SK-N-SH (cell line): ENCODE measurements at regions not wholly inside any gene's neighbourhood (a gene's known extent, or its start where the extent isn't known, plus 50 kb on each side); places are given as distances from the start of the nearest gene placed in this dataset.

Experiments used
- CTCF ChIA-PET: fragments of 300-600, 350-600 bp; formaldehyde crosslinking; extraction: SDS; loops from one replicate; lab custom pipeline; 2021; lab: Yijun Ruan, JAX
- POLR2A ChIA-PET: fragments of 350-600 bp; sonication (Branson Sonifier 250); formaldehyde crosslinking; extraction: SDS; loops from one replicate; lab custom pipeline; 2020; ENCODE audit warnings: antibody characterized with exemption, inconsistent platforms; lab: Yijun Ruan, JAX
- DNase-seq: peaks from one replicate; pipeline ENCODE4 v3.0.0; 2012
- H2AFZ ChIP-seq: fragments of 200-600 bp; sonication (generic); 2 replicates; pipeline ENCODE4 v1.8.1; 2016; ENCODE audit warnings: antibody characterized with exemption, mild to moderate bottlenecking, low read depth
- H3F3A ChIP-seq: fragments of 200-600 bp; sonication (generic); replicated peaks from 2 replicates; pipeline ENCODE3; 2016; ENCODE audit warnings: antibody characterized with exemption, mild to moderate bottlenecking; ENCODE audit not compliant: insufficient read depth
- H3K27ac ChIP-seq, 2 experiments: fragments of 200-500 bp in 1 of 2; fragments of 200-600 bp in 1 of 2; sonication (Bioruptor generic) in 1 of 2; sonication (generic), shearing (Covaris generic) in 1 of 2; 2 replicates each; pipeline versions ENCODE4 v1.5.1 to v1.6.1; 2014 to 2016; ENCODE audit warnings: low read depth in 2 of 2, inconsistent platforms in 1 of 2, low read length in 1 of 2, mild to moderate bottlenecking in 1 of 2, mixed read lengths in 1 of 2
- H3K27me3 ChIP-seq: fragments of 200-600 bp; sonication (generic), shearing (Covaris generic); 2 replicates; pipeline ENCODE4 v1.6.1; 2016; ENCODE audit warnings: mixed run types; ENCODE audit not compliant: insufficient read depth
- H3K36me3 ChIP-seq, 2 experiments: fragments of 200-500 bp in 1 of 2; fragments of 200-600 bp in 1 of 2; sonication (Bioruptor generic) in 1 of 2; sonication (generic) in 1 of 2; replicated peaks in 1 of 2; 2 replicates each; pipeline versions ENCODE3 to v1.5.1; 2014 to 2016; ENCODE audit warnings: low read length in 1 of 2, mild to moderate bottlenecking in 1 of 2; ENCODE audit not compliant: insufficient read depth in 2 of 2, control insufficient read depth in 1 of 2
- H3K4me1 ChIP-seq, 2 experiments: fragments of 200-500 bp in 1 of 2; fragments of 200-600 bp in 1 of 2; sonication (Bioruptor generic) in 1 of 2; sonication (generic), shearing (Covaris generic) in 1 of 2; 2 replicates each; pipeline versions ENCODE4 v1.5.1 to v1.6.1; 2014 to 2016; ENCODE audit warnings: low read depth in 1 of 2, low read length in 1 of 2, mixed run types in 1 of 2; ENCODE audit not compliant: insufficient read depth in 2 of 2, control insufficient read depth in 1 of 2
- H3K4me2 ChIP-seq: fragments of 200-600 bp; sonication (generic), shearing (Covaris generic); 2 replicates; pipeline ENCODE4 v1.6.1; 2017; ENCODE audit warnings: mixed run types
- H3K4me3 ChIP-seq, 2 experiments: fragments of 200-500 bp in 1 of 2; fragments of 200-600 bp in 1 of 2; sonication (Bioruptor generic) in 1 of 2; sonication (generic), shearing (Covaris generic) in 1 of 2; 2 replicates each; pipeline versions ENCODE4 v1.5.1 to v1.8.1; 2014 to 2016; ENCODE audit warnings: low read depth in 2 of 2, inconsistent platforms in 1 of 2, low read length in 1 of 2, mild to moderate bottlenecking in 1 of 2, mixed read lengths in 1 of 2, moderate library complexity in 1 of 2
- H3K79me2 ChIP-seq: fragments of 200-600 bp; sonication (generic); 2 replicates; pipeline ENCODE4 v1.8.1; 2017; ENCODE audit warnings: mild to moderate bottlenecking; ENCODE audit not compliant: insufficient read depth
- H3K9ac ChIP-seq: fragments of 200-600 bp; sonication (generic); 2 replicates; pipeline ENCODE4 v1.6.1; 2017; ENCODE audit warnings: mixed run types
- H3K9me2 ChIP-seq: fragments of 200-600 bp; sonication (generic); 2 replicates; pipeline ENCODE4 v1.6.1; 2017; ENCODE audit warnings: mixed run types
- H3K9me3 ChIP-seq: fragments of 200-600 bp; sonication (generic); 2 replicates; pipeline ENCODE4 v1.6.1; 2017; ENCODE audit warnings: mixed run types, mild to moderate bottlenecking, moderate library complexity
- H4K20me1 ChIP-seq: fragments of 200-600 bp; sonication (generic); 2 replicates; pipeline ENCODE4 v1.6.1; 2017; ENCODE audit warnings: mild to moderate bottlenecking, mixed run types; ENCODE audit not compliant: insufficient read depth
- EZH2phosphoT487 ChIP-seq: fragments of 200-600 bp; sonication (generic); IDR thresholded peaks from 2 replicates; pipeline ENCODE4 v1.6.1; 2017; ENCODE audit warnings: low read depth, mixed run types, mild to moderate bottlenecking, antibody characterized with exemption, moderate library complexity, borderline replicate concordance
- FOXJ3 ChIP-seq: sonication (generic); formaldehyde crosslinking; IDR thresholded peaks from 2 replicates; pipeline ENCODE4 v1.5.1; 2020; ENCODE audit warnings: mild to moderate bottlenecking, missing genetic modification reagents
- FOXM1 ChIP-seq: IDR thresholded peaks from 2 replicates; pipeline ENCODE4 v1.4.0; 2012; ENCODE audit warnings: low read depth, mild to moderate bottlenecking
- GATA2 ChIP-seq: sonication (generic); formaldehyde crosslinking; IDR thresholded peaks from 2 replicates; pipeline ENCODE4 v1.5.0; 2020; ENCODE audit warnings: mild to moderate bottlenecking, missing genetic modification reagents
- JUND ChIP-seq: IDR thresholded peaks from 2 replicates; pipeline ENCODE4 v1.4.0; 2012
- MEF2A ChIP-seq: IDR thresholded peaks from 2 replicates; pipeline ENCODE4 v1.4.0; 2012; ENCODE audit warnings: low read depth, borderline replicate concordance
- MXI1 ChIP-seq: IDR thresholded peaks from 2 replicates; pipeline ENCODE4 v1.6.1; 2012; ENCODE audit warnings: mild to moderate bottlenecking, low read depth, low read length, improper control_type of control experiment
- NRF1 ChIP-seq: IDR thresholded peaks from 2 replicates; pipeline ENCODE4 v1.6.1; 2012; ENCODE audit warnings: low read depth, mild to moderate bottlenecking, low read length
- POLR2AphosphoS5 ChIP-seq: IDR thresholded peaks from 2 replicates; pipeline ENCODE4 v1.6.1; 2012; ENCODE audit warnings: low read depth, low read length
- RAD21 ChIP-seq: IDR thresholded peaks from 2 replicates; pipeline ENCODE4 v1.6.1; 2012; ENCODE audit warnings: mild to moderate bottlenecking, low read length
- RFX5 ChIP-seq: IDR thresholded peaks from 2 replicates; pipeline ENCODE4 v1.6.1; 2012; ENCODE audit warnings: mild to moderate bottlenecking, improper control_type of control experiment, low read length
- SIN3A ChIP-seq: IDR thresholded peaks from 2 replicates; pipeline ENCODE4 v1.6.1; 2012; ENCODE audit warnings: low read depth, mild to moderate bottlenecking, low read length, moderate library complexity, borderline replicate concordance
- TAF1 ChIP-seq: IDR thresholded peaks from 2 replicates; pipeline ENCODE4 v1.6.1; 2012; ENCODE audit warnings: low read depth, mild to moderate bottlenecking, low read length, moderate library complexity, borderline replicate concordance
- TCF12 ChIP-seq: IDR thresholded peaks from 2 replicates; pipeline ENCODE4 v1.4.0; 2012
- TF ChIP-seq, protein P1 (sequence below): IDR thresholded peaks from 2 replicates; pipeline ENCODE4 v1.4.0; 2012; ENCODE audit warnings: low read depth, borderline replicate concordance
- TF ChIP-seq, protein P2 (sequence below): fragments of 150-350 bp; IDR thresholded peaks from 2 replicates; pipeline ENCODE4 v1.6.1; 2016; ENCODE audit warnings: mild to moderate bottlenecking, low read depth, low read length
- TF ChIP-seq, protein P3 (sequence below): IDR thresholded peaks from 2 replicates; pipeline ENCODE4 v1.4.0; 2012; ENCODE audit warnings: low read depth, borderline replicate concordance

DNA sequence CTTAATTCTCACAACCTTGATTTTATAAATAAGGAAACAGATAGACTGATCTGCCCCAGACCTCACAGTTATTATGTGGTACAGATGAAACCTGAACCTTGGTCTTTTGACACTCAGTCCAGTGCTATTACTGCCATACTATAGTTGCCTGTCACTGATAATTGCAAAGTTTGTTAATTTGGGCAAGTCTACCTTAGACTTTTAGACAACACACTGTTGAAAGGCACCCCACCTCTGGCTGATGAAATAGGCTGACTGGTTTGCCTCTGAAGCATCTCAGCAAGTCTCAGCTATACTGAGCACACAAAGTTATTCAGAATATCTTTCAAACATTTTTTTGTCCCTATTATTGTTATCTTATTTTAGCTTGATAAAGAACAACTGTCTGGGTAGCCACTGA, 53.1 kb upstream of the MAP4 start:
- H3K9me2 ChIP-seq: no peaks in the 10 kb centered on the region
- peak overlapping the region in 1 of 2 experiments; percentile 29; a peak in 1 of 4 replicates for H3K27ac ChIP-seq
- H3K36me3 ChIP-seq: peaks cover 0 to 23% of the 10 kb centered on the region in 2 experiments
- ChIA-PET CTCF (no interaction called here), POLR2A (no interaction called here)
- no peaks in the 10 kb centered on the region for H3K9me3 ChIP-seq
- H3K4me3 ChIP-seq: no peak overlapping the region
- peaks cover 96% of the 10 kb centered on the region for H4K20me1 ChIP-seq
- H3K4me2 ChIP-seq: no peak overlapping the region
- H3K79me2 ChIP-seq: peaks cover 100% of the 10 kb centered on the region
- H3K9ac ChIP-seq: no peak overlapping the region
- TF ChIP-seq TCF12: no peak
- no peak for TF ChIP-seq JUND
- no peak for TF ChIP-seq EZH2phosphoT487
- no peak for TF ChIP-seq RFX5
- TF ChIP-seq MEF2A: no peak
- TF ChIP-seq MXI1: no peak
- TF ChIP-seq NRF1: no peak
- TF ChIP-seq FOXJ3 (CRISPR knock-in tag): no peak
- TF ChIP-seq SIN3A: no peak
- no peak for TF ChIP-seq TAF1
- TF ChIP-seq, protein P1, sequence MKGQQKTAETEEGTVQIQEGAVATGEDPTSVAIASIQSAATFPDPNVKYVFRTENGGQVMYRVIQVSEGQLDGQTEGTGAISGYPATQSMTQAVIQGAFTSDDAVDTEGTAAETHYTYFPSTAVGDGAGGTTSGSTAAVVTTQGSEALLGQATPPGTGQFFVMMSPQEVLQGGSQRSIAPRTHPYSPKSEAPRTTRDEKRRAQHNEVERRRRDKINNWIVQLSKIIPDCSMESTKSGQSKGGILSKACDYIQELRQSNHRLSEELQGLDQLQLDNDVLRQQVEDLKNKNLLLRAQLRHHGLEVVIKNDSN: no peak
- TF ChIP-seq POLR2AphosphoS5: no peak
- TF ChIP-seq GATA2: no peak
- TF ChIP-seq, protein P2, sequence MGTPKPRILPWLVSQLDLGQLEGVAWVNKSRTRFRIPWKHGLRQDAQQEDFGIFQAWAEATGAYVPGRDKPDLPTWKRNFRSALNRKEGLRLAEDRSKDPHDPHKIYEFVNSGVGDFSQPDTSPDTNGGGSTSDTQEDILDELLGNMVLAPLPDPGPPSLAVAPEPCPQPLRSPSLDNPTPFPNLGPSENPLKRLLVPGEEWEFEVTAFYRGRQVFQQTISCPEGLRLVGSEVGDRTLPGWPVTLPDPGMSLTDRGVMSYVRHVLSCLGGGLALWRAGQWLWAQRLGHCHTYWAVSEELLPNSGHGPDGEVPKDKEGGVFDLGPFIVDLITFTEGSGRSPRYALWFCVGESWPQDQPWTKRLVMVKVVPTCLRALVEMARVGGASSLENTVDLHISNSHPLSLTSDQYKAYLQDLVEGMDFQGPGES: no peak
- TF ChIP-seq FOXM1: no peak
- TF ChIP-seq RAD21: no peak
- TF ChIP-seq, protein P3, sequence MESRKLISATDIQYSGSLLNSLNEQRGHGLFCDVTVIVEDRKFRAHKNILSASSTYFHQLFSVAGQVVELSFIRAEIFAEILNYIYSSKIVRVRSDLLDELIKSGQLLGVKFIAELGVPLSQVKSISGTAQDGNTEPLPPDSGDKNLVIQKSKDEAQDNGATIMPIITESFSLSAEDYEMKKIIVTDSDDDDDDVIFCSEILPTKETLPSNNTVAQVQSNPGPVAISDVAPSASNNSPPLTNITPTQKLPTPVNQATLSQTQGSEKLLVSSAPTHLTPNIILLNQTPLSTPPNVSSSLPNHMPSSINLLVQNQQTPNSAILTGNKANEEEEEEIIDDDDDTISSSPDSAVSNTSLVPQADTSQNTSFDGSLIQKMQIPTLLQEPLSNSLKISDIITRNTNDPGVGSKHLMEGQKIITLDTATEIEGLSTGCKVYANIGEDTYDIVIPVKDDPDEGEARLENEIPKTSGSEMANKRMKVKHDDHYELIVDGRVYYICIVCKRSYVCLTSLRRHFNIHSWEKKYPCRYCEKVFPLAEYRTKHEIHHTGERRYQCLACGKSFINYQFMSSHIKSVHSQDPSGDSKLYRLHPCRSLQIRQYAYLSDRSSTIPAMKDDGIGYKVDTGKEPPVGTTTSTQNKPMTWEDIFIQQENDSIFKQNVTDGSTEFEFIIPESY: no peak
- H3K4me1 ChIP-seq: peaks cover 0 to 18% of the 10 kb centered on the region in 2 experiments; a peak in 1 of 4 replicates
- H3F3A ChIP-seq: peaks cover 27% of the 10 kb centered on the region
- no peaks in the 10 kb centered on the region for H3K27me3 ChIP-seq
- H2AFZ ChIP-seq: no peak overlapping the region
- DNase-seq: no peak
